ENCODE measurements at regions not wholly inside any gene's neighbourhood (a gene's known extent, or its start where the extent isn't known, plus 50 kb on each side); places are given as distances from the start of the nearest gene placed in this dataset.

GRCh38 chr6:141000917-141001316 lies 1131.8 kb upstream of the GJE1 start:
- no peak overlapping the region for H3K4me3 ChIP-seq (ENCODE audit: severe bottlenecking)
- H3K9me3 ChIP-seq (ENCODE audit: severe bottlenecking) = no peaks in the 10 kb centered on the region
- no peak for DNase-seq (ENCODE audit: low spot score)
- H3K4me1 ChIP-seq (ENCODE audit: insufficient read depth, poor library complexity, severe bottlenecking) = no peaks in the 10 kb centered on the region
- ATAC-seq (ENCODE audit: low read depth) = no peak
- no peaks in the 10 kb centered on the region for H3K36me3 ChIP-seq (ENCODE audit: low read depth)
- TF ChIP-seq CTCF (IDR thresholded peaks at IDR 0.05; ENCODE audit: poor library complexity, severe bottlenecking) = no peak
- no peak overlapping the region for H3K27ac ChIP-seq (ENCODE audit: poor library complexity, severe bottlenecking)
- H3K27me3 ChIP-seq (ENCODE audit: insufficient read depth, poor library complexity, severe bottlenecking) = no peaks in the 10 kb centered on the region

GRCh38 chr6:140993515-140993914 lies 1139.2 kb upstream of the GJE1 start:
- Histone ChIP-seq H3K27ac (ENCODE audit: poor library complexity, severe bottlenecking) (no peak overlapping the region), H3K9me3 (ENCODE audit: severe bottlenecking) (no peaks in the 10 kb centered on the region), H3K36me3 (ENCODE audit: low read depth) (no peaks in the 10 kb centered on the region), H3K4me1 (ENCODE audit: insufficient read depth, poor library complexity, severe bottlenecking) (no peaks in the 10 kb centered on the region), H3K27me3 (ENCODE audit: insufficient read depth, poor library complexity, severe bottlenecking) (no peaks in the 10 kb centered on the region), H3K4me3 (ENCODE audit: severe bottlenecking) (no peak overlapping the region)
- no peak for TF ChIP-seq CTCF (IDR thresholded peaks at IDR 0.05; ENCODE audit: poor library complexity, severe bottlenecking)
- DNase-seq (ENCODE audit: low spot score) (no peak), ATAC-seq (ENCODE audit: low read depth) (no peak)

GRCh38 chr6:140992678-140993077 lies 1140.0 kb upstream of the GJE1 start:
- H3K27ac ChIP-seq (ENCODE audit: poor library complexity, severe bottlenecking) = no peak overlapping the region
- no peaks in the 10 kb centered on the region for H3K27me3 ChIP-seq (ENCODE audit: insufficient read depth, poor library complexity, severe bottlenecking)
- H3K36me3 ChIP-seq (ENCODE audit: low read depth) = no peaks in the 10 kb centered on the region
- H3K4me1 ChIP-seq (ENCODE audit: insufficient read depth, poor library complexity, severe bottlenecking) = no peaks in the 10 kb centered on the region
- H3K4me3 ChIP-seq (ENCODE audit: severe bottlenecking) = no peak overlapping the region
- ATAC-seq (ENCODE audit: low read depth) (no peak), DNase-seq (ENCODE audit: low spot score) (no peak)
- TF ChIP-seq CTCF (IDR thresholded peaks at IDR 0.05; ENCODE audit: poor library complexity, severe bottlenecking) = no peak
- no peaks in the 10 kb centered on the region for H3K9me3 ChIP-seq (ENCODE audit: severe bottlenecking)

- DNase-seq (ENCODE audit: low spot score) = no peak
Measured at GRCh38 chr6:140988780-140989179, 1143.9 kb upstream of the GJE1 start.

More at GRCh38 chr6:140988780-140989179, 1143.9 kb upstream of the GJE1 start:
- H3K9me3 ChIP-seq (ENCODE audit: severe bottlenecking) = no peaks in the 10 kb centered on the region
- H3K27ac ChIP-seq (ENCODE audit: poor library complexity, severe bottlenecking) = no peak overlapping the region
- no peak overlapping the region for H3K4me3 ChIP-seq (ENCODE audit: severe bottlenecking)
- no peaks in the 10 kb centered on the region for H3K4me1 ChIP-seq (ENCODE audit: insufficient read depth, poor library complexity, severe bottlenecking)
- no peak for TF ChIP-seq CTCF (IDR thresholded peaks at IDR 0.05; ENCODE audit: poor library complexity, severe bottlenecking)
- no peaks in the 10 kb centered on the region for H3K36me3 ChIP-seq (ENCODE audit: low read depth)
- no peak for ATAC-seq (ENCODE audit: low read depth)
- no peaks in the 10 kb centered on the region for H3K27me3 ChIP-seq (ENCODE audit: insufficient read depth, poor library complexity, severe bottlenecking)

Measured in RWPE2 (cell line).